Breast epithelium (tissue), 4 donors: ENCODE measurements at regions not wholly inside any gene's neighbourhood (a gene's known extent, or its start where the extent isn't known, plus 50 kb on each side); places are given as distances from the start of the nearest gene placed in this dataset.

Experiments used
- DNase-seq, 2 donors: peaks; one replicate each; pipeline ENCODE4 v3.0.0-alpha.2; 2019; ENCODE audit warnings: low spot score in 2 of 2
- H3K27ac ChIP-seq, 2 donors: fragments of 200-600 bp; sonication (generic) in 1 of 2; one replicate each; pipeline ENCODE4 v1.5.1; 2016 to 2019; ENCODE audit warnings: mild to moderate bottlenecking in 1 of 2
- H3K27me3 ChIP-seq, 2 donors: fragments of 200-600 bp; sonication (generic) in 1 of 2; one replicate each; pipeline versions ENCODE4 v1.5.1 to v1.6.0; 2017 to 2019; ENCODE audit warnings: control low read depth in 1 of 2, mild to moderate bottlenecking in 1 of 2
- H3K36me3 ChIP-seq: fragments of 200-600 bp; one replicate; pipeline ENCODE4 v1.5.1; 2019
- H3K4me1 ChIP-seq, 2 donors: fragments of 200-600 bp; sonication (generic); one replicate each; pipeline ENCODE4 v1.5.1; 2016 to 2019; ENCODE audit warnings: control low read depth in 1 of 2
- H3K4me3 ChIP-seq, 3 donors: fragments of 200-600 bp; sonication (generic); 1 replicate in 2 of 3; 2 replicates in 1 of 3; pipeline ENCODE4 v1.5.1; 2016 to 2019; ENCODE audit warnings: mild to moderate bottlenecking in 3 of 3, moderate library complexity in 2 of 3
- H3K9me3 ChIP-seq, 2 donors: fragments of 200-600 bp; sonication (generic) in 1 of 2; one replicate each; pipeline ENCODE4 v1.5.1; 2016 to 2019; ENCODE audit warnings: control low read depth in 1 of 2
- POLR2A ChIP-seq: fragments of 450-650 bp; IDR thresholded peaks from one replicate; pipeline ENCODE4 v1.6.1; 2016; ENCODE audit warnings: antibody characterized with exemption, mild to moderate bottlenecking, moderate library complexity
- POLR2AphosphoS5 ChIP-seq, 3 donors: sonication (generic); formaldehyde crosslinking; IDR thresholded peaks; one replicate each; pipeline ENCODE4 v1.6.1; 2017; ENCODE audit warnings: antibody characterized with exemption in 3 of 3
- intact Hi-C: fragments of 100-400 bp; cut with DNase I; formaldehyde crosslinking; loops from one replicate; pipeline ENCODE4 v1.15.1; 2023; ENCODE audit warnings: low total_unique reads
- TF ChIP-seq, protein P1 (sequence below), 3 donors: fragments of 450-650 bp; IDR thresholded peaks; one replicate each; pipeline ENCODE4 v1.5.1; 2016 to 2017; ENCODE audit warnings: antibody characterized with exemption in 3 of 3, mild to moderate bottlenecking in 3 of 3, moderate library complexity in 3 of 3

DNA sequence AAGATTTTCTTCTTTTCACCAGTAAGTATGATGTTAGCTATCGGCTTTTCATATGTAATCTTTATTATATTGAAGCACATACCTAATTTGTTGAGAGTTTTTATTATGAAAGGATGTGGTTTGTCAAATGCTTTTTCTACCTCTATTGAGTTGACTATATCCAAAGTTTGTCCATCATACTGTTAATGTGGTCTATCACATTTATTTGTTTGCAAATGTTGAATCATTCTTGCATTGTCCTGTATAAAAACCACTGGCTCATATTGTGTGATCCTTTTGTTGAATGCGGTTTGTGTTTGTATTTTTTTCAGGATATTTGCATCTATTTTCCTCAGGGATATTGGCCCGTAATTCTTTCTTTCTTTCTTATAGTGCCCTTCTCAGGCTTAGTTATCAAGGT, 675.5 kb downstream of the NUP35 start:
- Histone ChIP-seq H3K4me3 (no peak overlapping the region), H3K27ac (no peak overlapping the region), H3K36me3 (no peaks in the 10 kb centered on the region), H3K4me1 (no peaks in the 10 kb centered on the region), H3K27me3 (no peaks in the 10 kb centered on the region), H3K9me3 (peaks cover 0 to 10% of the 10 kb centered on the region in 2 donors)
- DNase-seq = no peak
- intact Hi-C loops = no loop called here
- TF ChIP-seq POLR2A = no peak
- TF ChIP-seq, protein P1, sequence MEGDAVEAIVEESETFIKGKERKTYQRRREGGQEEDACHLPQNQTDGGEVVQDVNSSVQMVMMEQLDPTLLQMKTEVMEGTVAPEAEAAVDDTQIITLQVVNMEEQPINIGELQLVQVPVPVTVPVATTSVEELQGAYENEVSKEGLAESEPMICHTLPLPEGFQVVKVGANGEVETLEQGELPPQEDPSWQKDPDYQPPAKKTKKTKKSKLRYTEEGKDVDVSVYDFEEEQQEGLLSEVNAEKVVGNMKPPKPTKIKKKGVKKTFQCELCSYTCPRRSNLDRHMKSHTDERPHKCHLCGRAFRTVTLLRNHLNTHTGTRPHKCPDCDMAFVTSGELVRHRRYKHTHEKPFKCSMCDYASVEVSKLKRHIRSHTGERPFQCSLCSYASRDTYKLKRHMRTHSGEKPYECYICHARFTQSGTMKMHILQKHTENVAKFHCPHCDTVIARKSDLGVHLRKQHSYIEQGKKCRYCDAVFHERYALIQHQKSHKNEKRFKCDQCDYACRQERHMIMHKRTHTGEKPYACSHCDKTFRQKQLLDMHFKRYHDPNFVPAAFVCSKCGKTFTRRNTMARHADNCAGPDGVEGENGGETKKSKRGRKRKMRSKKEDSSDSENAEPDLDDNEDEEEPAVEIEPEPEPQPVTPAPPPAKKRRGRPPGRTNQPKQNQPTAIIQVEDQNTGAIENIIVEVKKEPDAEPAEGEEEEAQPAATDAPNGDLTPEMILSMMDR (IDR thresholded peaks at IDR 0.05) = no peak
- no peak for TF ChIP-seq POLR2AphosphoS5 (IDR thresholded peaks at IDR 0.05)

DNA sequence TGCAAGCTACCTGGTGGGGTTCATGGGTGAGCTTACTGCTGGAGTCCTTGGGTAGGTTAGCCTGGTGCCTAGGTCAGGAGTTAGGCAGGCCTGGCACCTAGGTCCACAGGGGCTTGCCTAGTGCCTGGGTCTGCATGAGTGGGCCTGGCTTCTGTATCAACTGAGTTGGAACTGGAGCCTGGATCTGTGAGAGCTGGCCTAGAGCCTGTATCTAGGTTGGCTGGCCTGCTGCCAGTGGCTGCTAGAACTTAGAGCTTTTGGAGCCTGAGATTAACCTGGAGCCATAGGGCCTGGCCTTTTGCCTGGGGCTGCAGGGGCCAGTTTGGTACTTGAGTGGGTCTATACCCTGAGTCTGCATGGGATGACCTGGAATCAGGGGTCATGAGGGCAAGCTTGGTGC, 679.4 kb downstream of the NUP35 start:
- H3K27ac ChIP-seq = no peak overlapping the region
- H3K4me1 ChIP-seq = no peaks in the 10 kb centered on the region
- intact Hi-C loops = no loop called here
- DNase-seq = no peak
- no peak overlapping the region for H3K4me3 ChIP-seq
- no peaks in the 10 kb centered on the region for H3K27me3 ChIP-seq
- TF ChIP-seq, protein P1 (IDR thresholded peaks at IDR 0.05) = no peak
- TF ChIP-seq POLR2A = no peak
- TF ChIP-seq POLR2AphosphoS5 (IDR thresholded peaks at IDR 0.05) = no peak
- H3K9me3 ChIP-seq = peaks cover 0 to 10% of the 10 kb centered on the region in 2 donors
- H3K36me3 ChIP-seq = no peaks in the 10 kb centered on the region

- TF ChIP-seq POLR2AphosphoS5 (IDR thresholded peaks at IDR 0.05) (no peak), POLR2A (no peak)
- TF ChIP-seq, protein P1 (IDR thresholded peaks at IDR 0.05) = no peak
- no peak overlapping the region for H3K4me3 ChIP-seq
- H3K36me3 ChIP-seq = no peaks in the 10 kb centered on the region
- no peak for DNase-seq
- intact Hi-C loops = no loop called here
- H3K4me1 ChIP-seq = no peaks in the 10 kb centered on the region
- no peaks in the 10 kb centered on the region for H3K9me3 ChIP-seq
- no peaks in the 10 kb centered on the region for H3K27me3 ChIP-seq
- no peak overlapping the region for H3K27ac ChIP-seq
These were observed 683.6 kb downstream of the NUP35 start for GRCh38 chr2:183807870-183808269.

GRCh38 chr2:183809404-183809803, 685.2 kb downstream of the NUP35 start:
- DNase-seq = no peak
- no peak for TF ChIP-seq POLR2AphosphoS5 (IDR thresholded peaks at IDR 0.05)
- TF ChIP-seq POLR2A = no peak
- TF ChIP-seq, protein P1 (IDR thresholded peaks at IDR 0.05) = no peak
- H3K27me3 ChIP-seq = no peaks in the 10 kb centered on the region
- intact Hi-C loops = no loop called here
- H3K9me3 ChIP-seq = no peaks in the 10 kb centered on the region
- H3K27ac ChIP-seq = no peak overlapping the region
- no peak overlapping the region for H3K4me3 ChIP-seq
- no peaks in the 10 kb centered on the region for H3K4me1 ChIP-seq
- no peaks in the 10 kb centered on the region for H3K36me3 ChIP-seq

DNA sequence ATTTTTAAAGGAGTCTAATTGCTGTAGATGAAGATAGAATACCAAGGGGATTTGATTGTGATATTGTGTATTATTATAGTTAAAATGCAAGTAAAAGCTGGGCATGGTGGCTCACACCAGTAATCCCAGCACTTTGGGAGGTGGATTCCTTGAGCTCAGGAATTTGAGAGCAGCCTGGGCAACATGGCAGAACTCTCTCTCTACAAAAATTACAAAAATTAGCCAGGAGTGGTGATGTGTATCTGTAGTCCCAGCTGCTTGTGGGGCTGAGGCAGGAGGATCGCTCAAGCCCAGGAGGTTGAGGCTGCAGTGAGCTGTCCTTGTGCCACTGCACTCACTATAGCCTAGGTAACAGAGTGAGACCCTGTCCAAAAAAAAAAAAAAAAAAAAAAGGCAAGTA, 687.0 kb downstream of the NUP35 start:
- no peak overlapping the region for H3K27ac ChIP-seq
- intact Hi-C loops = no loop called here
- no peak for DNase-seq
- H3K36me3 ChIP-seq = no peaks in the 10 kb centered on the region
- no peaks in the 10 kb centered on the region for H3K9me3 ChIP-seq
- TF ChIP-seq POLR2A = no peak
- TF ChIP-seq, protein P1 (IDR thresholded peaks at IDR 0.05) = no peak
- no peak for TF ChIP-seq POLR2AphosphoS5 (IDR thresholded peaks at IDR 0.05)
- no peak overlapping the region for H3K4me3 ChIP-seq
- no peaks in the 10 kb centered on the region for H3K4me1 ChIP-seq
- H3K27me3 ChIP-seq = no peaks in the 10 kb centered on the region
